ENCODE measurements at regions not wholly inside any gene's neighbourhood (a gene's known extent, or its start where the extent isn't known, plus 50 kb on each side); places are given as distances from the start of the nearest gene placed in this dataset.

DNA sequence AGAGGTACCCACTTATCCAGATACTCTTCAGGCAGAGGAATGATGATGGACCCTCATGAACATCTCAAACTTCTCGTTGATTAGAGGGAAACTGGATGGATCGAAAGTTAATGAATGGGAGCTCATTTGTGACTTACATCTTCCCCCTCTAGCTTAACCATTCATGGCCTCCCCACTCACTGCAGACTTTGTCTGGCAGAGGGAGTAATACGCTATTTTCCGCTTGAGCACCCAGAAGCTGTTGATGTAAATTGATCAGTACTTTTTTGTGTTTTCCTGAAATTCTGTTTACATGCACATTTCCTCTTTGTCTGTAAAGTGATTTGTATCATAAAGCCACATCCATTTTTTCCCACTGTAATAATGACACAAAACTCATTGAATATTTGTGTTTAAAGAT is 239.1 kb upstream of the RBFOX1 start:
- no peak for DNase-seq (ENCODE audit: low read depth)

DNA sequence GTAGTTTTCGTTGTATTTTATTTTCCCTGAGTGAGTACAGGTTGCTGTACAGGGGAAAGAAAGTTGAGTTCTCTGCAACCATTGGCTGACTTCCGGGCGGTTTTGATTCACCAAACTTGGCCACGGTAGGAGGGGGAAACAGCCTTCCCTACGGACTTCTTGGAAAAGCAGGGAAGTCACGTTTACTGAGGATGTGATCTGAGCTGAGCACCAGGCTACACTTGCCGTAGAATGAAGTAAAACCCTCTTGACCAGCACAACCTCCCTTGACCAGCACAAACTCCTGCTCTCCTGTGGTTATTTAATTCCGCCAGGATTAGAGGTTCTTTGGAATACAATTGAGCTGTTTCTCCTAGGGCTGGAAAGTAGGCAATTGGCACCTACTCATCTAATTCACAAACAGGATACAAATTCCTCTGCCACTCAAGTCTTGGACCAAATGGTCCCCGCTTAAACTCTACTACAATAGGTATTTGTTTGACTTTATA is 242.0 kb upstream of the RBFOX1 start:
- no peak for DNase-seq (ENCODE audit: low read depth)

DNA sequence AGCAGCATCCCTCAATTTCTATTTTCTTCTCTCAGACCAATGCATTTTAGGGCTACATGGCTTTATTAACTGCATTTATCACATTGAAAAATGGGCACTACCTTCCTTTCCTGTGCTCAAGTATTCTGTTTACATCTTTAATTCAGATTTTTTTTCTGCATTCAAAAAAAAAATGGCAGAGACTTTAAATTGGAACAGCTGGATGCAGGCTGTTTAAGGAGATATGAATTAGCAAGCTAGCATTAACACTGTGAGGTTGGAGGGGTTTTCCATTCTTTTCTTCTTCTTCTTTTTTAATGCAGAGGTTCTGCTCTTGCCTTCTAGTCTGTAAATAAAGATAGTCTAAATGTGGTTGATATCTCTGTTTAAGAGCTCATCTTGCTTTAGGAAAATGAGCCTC is 242.9 kb upstream of the RBFOX1 start:
- DNase-seq (ENCODE audit: low read depth): no peak

DNA sequence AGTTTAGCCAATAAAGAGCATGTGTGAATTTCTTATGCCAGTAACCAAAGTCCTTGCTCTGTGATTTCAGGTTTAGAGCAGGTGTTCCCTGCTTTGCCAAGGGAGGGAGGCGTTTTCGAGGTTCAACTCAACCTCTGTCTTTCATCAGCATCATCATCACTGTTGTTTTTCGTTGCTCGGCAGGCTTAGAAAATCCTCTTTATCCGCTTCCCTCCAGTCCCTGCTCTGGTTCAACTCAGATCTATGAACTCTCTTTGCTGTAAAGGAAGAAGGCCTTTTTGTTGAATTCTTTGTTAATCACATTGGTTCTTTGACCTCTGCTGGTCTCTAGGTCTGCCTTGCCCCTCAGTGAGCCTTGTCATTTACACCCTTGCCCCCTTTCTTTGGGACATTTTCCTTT is 243.9 kb upstream of the RBFOX1 start:
- DNase-seq (ENCODE audit: low read depth): no peak

DNA sequence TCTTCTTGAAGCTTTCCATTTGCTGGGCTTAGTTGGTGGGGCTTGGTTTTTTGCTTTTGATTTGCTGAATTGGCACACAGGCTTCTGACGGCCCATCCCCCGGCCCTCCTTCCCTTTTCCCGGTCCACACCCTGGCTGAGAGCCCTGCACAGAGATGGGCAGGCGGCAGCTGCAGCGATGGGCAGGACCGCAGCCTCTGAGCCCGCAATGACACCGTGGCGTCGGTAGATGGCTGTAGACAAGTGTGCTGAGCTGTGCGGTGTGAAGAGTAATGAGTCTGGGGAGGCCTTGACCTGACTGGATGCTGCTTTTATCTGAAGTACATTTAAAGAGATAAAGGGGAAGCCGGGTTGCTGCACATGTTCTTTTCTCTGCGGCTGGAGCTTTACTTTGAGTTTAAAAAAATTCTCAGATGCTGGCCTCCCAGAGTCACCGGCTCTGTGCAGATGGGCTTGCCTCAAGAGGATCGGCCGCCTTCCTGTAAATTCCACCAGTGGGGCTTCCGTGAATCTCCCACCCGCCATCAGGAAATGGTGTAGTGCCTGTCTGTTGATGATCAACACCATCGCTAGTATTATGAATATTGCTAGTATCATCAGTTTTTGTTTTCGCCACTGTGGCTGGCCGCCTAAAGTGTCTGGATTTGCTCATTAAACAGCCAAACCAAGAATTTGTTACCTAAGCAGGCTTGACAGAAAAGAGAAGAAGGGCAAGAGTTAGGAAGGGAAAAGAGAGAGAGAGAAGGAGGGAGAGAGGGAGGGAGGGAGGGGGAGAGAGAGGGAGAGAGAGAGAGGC is 245.6 kb upstream of the RBFOX1 start:
- DNase-seq (ENCODE audit: low read depth): no peak

DNA sequence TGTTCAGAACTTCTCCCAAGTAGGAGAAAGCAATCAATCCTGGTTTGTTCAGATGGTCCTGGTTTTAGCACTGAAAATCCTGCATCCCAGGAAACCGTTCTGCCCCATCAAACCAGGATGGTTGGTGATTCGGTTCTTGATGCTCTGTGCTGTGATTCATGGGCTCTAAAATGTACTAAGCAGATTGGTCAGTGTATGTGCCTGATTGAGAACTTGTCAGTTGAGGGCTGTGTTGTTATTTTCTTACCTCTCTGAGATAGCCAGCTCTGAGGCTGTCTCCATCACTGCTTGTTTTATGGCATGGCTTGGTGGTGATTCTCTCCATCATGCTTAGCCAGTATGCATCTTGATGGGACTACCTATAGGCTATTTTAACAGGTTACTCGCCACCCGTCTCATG is 246.9 kb upstream of the RBFOX1 start:
- DNase-seq (ENCODE audit: low read depth): no peak

DNA sequence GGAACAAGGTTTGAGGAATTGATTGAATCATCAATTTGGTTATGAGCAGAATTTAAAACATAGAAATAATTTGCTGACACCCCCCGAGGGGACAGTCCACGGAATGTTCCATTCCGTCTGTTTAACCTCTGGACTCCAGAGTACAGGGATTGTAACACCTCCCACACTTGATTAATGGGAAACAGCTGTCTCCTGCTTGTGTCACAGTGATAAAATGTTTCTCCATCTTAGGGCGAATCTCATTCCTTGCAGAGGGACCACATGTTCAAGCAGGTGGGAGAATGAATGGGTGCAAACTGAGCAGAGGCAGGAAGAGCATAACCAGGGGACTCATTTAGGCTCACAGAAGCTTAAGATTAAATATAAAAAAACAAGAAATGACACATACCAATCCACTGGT is 249.5 kb upstream of the RBFOX1 start:
- no peak for DNase-seq (ENCODE audit: low read depth)

DNA sequence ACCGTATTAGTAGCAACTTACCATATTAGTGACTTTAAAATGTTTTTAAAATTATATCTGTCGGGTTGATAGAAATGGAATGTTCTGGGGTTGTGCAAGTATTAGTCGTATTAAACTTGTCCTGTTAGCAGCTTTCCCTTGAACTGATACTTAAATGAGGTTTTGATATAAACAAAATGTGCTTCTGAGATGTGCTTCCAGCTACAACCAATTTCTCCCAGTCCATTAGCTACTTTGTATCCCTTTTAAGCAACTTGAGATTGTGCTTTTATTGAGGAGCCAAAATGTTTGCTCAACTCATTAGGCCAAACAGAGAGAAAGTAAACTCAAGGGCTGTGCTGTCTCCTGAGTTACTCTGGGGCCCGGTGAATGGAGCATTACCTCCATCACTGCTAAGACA is 255.0 kb upstream of the RBFOX1 start:
- DNase-seq (ENCODE audit: low read depth): no peak

DNA sequence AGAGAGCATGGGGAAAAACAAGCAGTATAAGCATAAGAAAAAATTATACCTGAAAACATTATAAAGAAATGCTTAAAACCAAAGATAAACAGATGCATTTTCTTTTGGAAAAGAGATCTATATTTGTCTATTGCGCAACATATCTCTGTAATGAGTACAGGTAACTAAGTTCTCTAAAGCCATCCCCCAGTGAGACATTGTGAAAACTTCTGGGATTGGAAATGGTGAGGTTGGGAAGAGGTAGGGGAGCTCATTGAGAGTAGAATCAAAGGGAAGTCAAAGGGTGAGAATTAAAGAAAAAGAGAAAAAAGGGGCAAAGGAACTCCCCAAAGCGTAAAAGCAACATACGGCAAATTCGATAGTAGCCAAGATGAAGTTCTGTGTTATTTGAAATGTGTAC is 257.9 kb upstream of the RBFOX1 start:
- no peak for DNase-seq (ENCODE audit: low read depth)

DNA sequence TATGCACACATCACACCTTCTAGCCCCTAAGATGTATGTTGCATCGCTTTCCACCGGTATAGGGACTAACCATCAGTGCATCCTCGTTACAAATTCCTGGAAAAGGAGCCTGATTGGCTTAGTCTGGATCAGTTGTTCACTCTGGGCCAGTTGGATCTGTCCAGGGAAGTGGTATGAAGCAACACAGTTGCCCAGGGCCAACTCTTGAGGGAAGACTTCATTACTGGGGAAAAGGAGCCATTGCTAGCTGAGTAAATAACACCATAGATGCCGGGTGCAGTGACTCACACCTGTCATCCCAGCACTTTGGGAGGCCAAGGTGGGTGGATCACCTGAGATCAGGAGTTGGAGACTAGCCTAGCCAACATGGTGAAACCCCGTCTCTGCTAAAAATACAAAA is 275.2 kb upstream of the RBFOX1 start:
- DNase-seq (ENCODE audit: low read depth): no peak

DNA sequence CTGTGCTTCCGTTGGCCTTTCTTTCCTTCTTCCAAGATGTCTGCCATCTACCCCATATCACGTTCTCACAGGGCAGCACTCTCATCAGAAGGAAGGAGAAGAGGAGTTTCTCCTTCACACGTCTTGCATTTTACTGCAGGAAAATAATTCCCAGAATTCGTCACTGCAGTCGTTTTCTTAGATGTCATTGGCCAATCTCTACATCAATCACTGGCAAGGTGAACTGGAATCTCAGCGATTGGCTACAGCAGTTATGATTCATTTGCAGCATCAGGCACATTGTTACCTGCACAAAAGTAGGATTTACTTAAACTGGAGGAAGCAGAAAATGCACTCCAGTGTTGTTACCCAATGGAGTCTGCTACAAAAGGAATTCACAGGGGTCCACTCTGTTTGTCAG is 277.2 kb upstream of the RBFOX1 start:
- DNase-seq (ENCODE audit: low read depth): no peak

DNA sequence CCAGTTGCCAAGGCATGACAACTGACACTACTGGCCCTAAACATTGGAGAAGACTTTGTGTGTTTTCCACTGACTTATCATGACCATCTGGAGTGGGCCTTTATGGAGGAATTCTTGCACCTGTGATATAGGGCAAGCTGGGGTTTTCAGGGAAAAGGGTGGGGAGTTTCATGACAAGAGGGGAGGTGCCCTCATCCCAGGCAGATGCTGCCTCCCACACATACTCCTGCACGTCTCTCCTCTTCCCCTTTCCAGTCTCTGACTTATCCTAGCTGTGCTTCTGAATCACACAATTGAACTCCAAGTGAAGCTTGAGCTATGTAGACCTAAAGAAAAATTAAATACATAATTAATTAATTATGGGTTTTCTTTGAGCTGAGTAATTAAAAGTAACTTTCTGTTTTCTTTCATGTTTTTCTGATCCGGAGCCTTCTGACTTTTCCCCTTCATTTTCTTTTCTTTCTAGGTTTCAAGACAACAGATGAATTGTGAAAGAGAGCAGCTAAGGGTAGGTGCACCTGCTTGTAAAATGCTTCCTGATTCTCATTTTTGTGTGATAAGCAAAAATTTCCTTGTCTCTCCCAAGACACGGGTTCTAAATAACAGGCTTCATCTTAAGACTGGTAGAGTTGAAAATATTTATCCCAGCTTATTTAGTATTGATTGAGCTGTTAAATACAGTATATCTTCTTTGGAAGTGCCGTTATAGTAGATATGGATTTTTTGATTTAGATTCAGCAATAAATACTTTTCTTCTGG is 280.9 kb upstream of the RBFOX1 start:
- DNase-seq (ENCODE audit: low read depth): no peak

DNA sequence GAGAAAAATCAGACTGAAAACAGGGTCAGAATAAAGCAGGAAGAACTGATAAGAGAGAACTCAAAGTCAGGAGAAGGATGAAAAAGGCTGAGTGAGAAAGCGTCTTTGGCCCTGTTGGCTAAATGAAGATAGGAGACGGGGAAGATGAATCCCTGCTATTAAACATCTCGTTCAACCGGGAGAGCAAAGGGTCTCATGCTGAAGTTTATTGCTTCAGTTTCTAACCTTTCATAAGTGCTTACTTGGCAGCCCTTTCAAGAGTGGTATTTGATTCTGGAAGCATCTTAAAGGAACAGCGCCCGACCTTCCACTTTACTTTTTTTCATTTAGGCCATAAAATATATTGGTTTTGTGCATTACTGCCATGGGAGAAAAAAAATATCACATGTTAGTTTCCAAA is 288.3 kb upstream of the RBFOX1 start:
- no peak for DNase-seq (ENCODE audit: low read depth)

DNA sequence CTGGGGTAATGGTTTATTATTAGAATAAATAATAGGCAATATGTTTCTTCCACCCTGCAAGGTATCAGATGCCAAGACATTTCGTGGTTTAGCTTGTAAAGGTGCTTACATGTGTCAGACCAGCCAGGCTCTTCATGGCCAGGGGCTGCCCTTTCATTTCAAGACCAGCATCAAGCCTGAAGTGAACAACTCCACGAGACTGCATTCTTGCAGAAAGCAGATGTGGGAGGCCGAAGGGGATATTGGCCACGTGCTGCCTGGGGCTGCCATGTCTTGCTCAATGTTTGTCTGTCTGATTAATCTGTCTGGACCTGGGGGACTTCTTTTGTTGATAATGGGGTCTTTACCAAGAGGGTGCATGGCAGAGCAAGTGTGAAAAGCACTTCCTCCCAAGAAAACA is 294.2 kb upstream of the RBFOX1 start:
- DNase-seq (ENCODE audit: low read depth): no peak

DNA sequence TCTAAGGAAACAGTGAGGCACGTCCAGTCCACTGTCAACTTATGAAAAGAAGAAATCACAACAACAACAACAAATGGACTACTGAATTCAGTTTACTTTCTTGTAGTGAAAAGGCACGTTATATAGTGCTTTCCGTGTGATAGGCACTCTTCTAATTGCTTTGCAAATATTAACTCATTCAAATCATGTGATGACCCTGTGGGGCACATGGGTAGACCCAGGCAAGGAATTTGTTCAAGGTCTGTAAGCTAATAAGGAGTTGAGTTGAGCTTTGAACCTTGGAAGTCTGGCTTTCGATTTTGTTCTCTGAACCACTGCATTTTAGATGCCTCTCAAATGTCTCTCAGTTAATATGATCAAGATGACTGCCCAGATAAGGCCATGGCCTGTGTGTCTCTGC is 295.1 kb upstream of the RBFOX1 start:
- no peak for DNase-seq (ENCODE audit: low read depth)

DNA sequence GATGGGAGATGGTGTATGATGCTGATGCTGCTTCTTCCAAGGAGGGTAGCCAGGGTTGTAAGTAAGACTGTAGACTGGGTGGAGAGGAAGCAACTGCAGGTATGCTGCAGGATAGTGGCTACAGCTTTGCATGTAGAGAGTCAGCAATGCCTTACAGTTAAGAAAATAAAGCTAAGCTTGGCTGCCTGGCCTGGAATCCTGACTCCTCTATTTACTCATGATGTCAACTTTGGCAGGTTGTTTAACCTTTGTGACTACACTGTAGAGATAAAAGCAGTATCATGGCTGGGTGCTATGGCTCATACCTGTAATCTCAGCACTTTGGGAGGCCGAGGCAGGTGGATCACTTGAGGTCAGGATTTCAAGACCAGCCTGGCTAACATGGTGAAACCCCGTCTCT is 301.6 kb upstream of the RBFOX1 start:
- DNase-seq (ENCODE audit: low read depth): no peak

DNA sequence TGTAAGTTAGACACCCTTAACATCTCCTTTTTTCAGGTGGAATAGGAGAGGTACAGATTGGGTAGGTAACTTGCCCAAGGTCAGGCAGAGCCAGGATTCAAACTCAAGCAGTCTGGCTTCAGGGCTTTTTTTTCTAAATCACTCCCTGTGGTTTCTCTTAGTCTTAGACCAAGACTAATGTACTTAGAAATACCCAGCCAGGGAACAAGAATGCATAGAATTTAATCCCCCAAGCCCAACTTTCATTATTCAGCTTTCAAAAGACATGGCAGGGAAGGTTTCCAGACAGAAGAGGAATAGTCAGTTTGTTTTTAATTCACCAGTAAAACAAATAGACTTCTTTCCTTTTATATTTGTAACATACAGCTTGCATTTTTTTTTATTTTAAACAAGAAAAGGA is 305.2 kb upstream of the RBFOX1 start:
- no peak for DNase-seq (ENCODE audit: low read depth)

DNA sequence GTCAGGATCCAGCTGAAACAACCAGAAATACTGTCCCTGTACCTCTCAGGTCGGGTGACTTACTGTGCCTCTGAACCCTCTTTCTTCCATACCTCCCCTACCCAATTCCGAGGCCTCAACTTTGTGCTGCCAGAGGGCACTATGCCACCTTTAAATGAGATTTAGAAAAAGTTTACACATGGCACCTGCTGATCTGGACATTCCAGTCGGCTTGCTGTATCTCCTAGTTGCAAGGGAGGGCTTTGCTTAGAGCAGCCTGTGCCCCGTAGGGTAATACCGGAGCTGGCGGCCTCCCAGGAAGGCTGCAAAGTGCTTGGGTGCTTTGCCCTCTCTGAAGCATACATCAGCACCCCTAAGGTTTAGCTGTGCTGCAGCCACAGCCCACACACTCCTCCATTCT is 306.0 kb upstream of the RBFOX1 start:
- DNase-seq (ENCODE audit: low read depth): no peak

DNA sequence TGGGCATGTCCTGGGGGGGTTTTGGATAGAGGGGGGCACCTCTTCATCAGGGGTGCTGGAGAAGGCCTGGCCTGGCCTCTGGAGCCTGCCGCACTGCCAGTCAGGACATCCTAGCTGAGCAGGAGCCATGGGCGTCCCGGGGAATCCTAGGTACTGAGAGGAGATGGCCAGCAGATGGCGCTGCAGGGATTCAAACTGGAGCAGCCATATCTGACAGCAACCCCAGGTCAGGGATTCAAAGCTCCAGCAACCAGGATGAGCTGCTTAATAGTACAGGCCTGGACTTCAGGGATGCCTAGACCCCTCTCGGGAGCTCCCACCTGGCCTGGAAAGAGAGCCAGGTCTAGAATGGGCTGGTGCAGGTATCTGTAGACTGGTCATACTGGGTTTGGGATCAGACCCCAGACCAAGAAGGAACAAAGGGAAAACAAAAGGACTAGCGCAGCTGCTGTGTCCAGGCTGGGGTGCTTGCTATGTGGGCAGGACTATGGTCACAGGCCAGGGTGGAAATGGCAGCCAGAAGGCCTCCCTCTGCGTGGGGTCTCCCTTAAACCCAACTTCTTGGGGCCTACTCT is 306.9 kb upstream of the RBFOX1 start:
- no peak for DNase-seq (ENCODE audit: low read depth)

DNA sequence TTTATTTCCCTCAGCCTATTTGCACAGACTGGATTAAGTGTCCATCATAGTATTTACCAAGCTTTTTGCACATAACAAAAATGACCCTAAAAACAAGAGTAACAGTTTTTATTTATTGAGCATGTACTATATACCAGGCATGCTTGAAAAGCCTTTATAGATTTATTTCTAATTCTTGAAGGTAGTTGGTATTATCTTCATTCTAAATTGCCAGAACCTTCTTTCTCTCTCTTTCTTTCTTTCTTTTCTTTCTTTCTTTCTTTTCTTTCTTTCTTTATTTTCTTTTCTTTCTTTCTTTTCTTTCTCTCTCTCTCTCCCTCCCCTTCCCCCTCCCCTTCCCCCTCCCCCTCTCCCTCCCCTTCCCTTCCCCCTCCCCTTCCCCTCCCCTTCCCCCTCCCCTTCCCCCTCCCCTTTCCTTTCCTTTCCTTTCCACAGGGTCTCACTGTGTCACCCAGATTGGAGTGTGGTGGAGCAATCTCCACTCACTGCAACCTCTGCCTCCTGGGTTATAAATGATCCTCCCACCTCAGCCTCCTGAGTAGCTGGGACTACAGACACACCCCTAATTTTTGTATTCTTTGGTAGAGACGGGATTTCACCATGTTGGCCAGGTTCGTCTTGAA is 310.9 kb upstream of the RBFOX1 start:
- no peak for DNase-seq (ENCODE audit: low read depth)

DNA sequence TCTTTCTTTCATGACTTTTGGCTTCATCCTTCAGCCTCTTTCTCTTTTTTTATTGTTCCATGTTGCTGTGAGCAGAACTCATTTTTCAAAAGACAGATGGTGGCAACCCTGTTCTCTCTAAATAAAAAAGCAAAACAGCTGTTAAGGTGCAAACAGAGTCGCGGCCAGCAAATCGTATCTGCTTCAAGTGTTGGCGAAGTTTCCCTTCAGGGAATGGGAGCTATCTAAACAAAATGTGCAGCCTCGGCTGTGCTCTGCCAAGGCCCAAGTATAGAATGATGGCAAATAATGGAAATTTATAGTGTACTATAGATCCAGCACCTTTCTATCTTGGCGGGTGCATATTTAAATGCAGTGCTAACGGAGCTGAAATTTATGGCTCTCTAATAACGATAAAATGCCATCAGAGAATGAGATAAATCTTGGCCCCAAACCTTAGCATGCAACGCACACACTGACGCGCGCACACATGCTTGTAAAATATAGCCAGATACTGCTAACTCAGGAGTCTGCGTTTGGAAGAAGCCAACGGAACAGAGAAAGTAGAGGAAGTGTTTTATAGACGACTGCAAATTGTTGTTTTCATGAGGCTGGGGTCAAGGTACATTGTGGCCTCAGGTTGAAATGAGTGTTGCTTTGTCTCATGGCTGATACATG is 315.5 kb upstream of the RBFOX1 start:
- DNase-seq (ENCODE audit: low read depth): no peak

DNA sequence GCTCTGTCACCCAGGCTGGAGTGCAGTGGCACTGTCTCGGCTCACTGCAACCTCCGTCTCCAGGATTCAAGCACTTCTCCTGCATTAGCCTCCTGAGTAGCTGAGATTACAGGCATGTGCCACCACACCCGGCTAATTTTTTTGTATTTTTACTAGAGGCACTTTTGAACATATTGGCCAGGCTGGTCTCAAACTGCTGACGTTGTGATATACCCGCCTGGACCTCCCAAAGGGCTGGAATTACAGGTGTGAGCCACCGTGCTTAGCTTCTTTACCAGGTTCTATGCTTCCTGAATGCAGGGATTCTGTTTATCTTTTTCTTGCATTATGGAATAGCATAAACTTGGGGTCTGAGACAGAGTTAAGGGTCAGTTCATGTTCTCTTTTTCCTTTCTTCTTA is 317.9 kb upstream of the RBFOX1 start:
- no peak for DNase-seq (ENCODE audit: low read depth)

Measured in fibroblast of gingiva (primary cell).